ENCODE measurements at regions not wholly inside any gene's neighbourhood (a gene's known extent, or its start where the extent isn't known, plus 50 kb on each side); places are given as distances from the start of the nearest gene placed in this dataset.

DNA sequence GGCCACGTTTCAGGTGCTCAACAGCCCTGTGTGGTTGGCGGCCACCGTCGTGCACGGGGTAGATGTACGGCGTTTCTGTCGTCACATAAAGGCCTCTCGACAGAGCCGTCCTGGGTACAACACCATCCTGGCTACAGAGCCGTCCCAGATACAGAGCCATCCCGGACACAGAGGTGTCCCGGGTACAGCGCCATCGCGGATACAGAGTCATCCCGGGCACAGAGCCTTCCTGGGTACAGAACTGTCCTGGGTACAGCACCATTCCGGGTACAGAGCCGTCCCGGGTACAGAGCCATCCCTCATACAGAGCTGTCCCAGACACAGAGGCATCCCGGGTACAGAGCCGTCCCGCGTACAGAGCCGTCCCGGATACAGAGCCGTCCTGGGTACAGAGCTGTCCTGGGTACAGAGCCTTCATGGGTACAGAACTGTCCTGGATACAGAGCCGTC, 222.7 kb upstream of the SOX1 start:
- DNase-seq: no peak

DNA sequence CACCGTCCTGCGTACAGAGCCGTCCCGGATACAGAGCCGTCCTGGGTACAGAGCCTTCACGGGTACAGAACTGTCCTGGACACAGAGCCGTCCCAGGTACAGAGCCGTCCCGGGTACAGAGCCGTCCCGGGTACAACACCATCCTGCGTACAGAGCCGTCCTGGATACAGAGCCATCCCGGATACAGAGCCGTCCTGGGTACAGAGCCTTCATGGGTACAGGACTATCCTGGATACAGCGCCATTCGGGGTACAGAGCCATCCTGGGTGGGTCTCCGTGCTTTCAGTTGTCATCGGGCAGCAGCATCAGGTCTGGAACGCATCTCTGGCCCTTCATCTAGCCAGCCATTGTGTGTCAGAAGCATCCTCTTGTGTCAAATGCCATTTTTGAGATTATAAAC, 222.3 kb upstream of the SOX1 start:
- DNase-seq: no peak

DNA sequence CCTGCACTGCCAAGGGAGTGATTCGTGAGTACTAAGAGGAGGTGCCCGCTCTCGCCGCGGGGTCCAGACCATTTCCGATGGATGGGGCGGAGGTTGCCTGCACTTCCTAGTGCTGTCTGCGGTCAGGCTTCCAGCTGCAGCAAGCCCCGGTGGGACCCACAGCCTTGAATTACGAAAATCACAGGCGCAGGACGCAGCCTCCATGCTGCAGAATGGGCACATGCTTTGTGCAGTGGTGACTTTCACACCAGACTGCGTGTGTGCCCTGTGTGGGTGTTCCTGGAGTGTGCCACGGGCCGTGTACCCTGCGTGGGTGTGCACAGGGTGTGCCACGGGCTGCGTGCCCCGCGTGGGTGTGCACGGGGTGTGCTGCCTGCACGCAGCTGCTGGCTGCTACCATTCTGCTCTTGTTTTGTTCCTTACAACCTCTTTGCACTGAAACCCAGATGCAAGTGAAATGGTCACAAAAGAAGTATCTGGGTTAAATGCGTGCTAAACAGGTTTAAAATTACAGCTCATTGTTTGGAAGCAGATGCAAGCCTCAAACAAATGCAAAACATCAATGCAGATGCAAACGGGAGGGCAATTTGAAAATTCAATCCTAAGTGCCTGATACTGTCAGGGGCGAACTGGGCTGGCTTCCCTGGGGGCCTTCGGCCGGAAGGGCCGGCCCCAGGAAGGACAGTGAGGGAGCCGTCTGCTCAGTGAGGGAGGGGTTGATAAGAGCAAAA, 221.2 kb upstream of the SOX1 start:
- DNase-seq: no peak

DNA sequence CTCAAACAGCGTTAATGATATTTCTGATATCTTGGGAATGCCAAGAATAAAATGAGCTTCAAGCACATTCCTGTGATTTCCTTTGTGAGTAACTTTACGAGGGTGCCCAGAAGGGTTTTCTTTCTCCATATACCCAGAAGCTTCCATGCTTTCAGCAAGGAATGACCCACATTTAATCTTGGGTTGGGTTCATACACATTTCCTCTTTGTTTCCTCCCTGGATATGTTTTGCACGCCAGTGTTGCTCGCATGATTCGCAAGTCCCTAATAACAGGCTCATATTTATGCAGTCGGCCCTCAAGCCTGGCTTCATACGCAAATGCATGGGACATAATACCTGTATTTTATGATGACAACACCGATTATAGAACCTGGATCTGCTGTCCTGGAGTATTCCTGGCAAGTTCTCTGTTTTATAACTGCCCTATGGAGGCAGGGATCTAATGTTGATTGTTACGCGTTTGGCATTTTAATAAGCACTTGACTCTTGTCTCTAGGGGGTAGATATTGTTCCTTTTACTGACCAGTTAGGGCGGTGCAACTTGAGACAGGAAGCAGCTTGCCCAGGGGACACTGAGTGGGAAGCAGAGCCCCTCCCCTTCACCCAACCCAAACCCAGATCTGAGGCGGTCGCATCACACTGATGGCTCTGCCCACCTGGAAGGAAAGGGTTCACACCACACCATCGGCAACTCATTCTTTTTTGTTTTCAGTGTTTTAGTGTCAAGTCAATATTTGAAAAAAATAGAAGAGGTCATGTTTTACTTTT, 220.4 kb upstream of the SOX1 start:
- no peak for DNase-seq

DNA sequence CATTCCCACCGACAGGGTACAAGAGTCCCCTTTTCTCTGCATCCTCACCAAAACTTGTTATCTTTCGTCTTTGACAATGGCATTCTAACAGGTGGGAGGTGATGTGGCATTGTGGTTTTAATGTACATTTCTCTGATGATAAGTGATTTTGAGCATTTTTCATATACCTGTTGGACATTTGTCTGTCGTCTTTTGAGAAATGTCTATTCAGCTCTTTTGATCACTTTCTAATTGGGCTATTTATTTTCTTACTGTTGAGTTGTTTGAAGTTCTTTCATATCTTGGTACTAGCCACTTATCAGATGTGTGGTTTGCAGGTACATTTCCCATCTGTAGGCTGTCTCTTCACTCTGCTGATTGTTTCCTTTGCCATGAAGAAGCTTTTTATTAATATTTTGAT, 219.0 kb upstream of the SOX1 start:
- DNase-seq: no peak

DNA sequence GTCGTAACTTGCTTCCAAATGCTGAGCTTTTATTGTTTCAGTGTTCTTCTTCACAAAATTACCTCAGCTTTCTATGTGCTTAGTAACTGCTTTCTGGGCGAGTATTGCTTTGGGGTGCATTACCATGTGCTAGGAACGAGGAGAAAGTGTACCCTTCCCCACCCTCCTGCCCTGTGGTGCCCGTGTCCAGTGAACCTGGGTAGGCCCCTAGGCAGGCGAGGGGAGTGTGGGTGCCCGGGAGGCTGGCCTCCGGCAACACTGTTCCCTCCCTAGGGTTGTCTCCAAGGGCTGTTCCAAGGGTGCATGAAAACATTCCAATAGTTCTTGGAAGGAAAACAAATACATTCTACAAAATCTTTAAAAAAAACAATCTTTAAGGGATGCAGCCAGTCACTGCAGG, 216.5 kb upstream of the SOX1 start:
- DNase-seq: no peak

DNA sequence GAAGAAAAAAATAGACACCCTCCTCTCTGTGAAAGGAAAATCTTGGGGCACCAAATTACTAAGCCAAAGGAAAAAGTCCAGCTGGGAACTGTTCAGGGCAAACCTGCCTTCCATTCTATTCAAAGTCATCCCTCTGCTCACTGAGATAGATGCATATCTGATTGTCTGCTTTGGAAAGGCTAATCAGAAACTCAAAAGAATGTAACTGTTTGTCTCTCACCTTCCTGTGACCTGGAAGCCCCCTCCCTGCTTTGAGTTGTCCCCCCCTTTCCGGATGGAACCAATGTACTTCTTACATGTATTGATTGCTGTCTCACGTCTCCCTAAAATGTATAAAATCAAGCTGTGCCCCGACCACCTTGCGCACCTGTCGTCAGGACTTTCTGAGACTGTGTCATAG, 216.0 kb upstream of the SOX1 start:
- no peak for DNase-seq

DNA sequence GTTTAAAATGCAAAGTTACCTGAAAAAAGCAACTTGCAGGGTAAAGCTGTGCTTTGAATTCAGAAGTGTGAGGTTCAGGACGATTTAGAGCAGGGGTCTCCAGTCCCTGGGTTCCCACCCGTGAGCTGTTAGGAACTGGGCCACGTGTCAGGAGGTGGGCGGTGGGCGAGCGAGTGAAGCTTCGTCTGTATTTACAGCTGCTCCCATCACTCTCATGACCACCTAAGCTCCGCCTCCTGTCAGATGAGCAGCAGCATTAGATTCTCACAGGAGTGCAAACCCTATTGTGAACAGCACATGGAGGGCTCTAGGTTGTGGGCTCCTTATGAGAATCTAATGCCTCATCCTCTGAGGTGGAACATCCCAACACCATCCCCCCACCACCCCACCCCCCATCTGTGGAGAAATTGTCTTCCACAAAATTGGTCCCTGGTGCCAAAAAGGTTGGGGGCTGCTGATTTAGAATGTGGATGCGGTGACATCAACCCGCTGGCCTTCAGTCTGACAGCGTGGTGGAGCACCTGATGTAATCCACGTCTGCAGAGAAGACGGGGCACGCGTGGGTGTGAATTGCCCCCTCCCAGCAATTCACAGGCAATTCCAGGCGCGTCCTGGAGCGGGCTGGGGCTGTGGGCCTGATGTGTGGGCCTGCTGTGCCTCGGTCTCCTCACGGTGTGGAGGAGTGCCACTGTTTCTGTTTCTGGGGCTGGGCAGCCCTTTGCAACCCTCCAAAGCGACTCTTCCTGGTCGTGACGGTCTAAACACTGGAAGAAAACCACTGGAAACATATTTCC, 214.0 kb upstream of the SOX1 start:
- no peak for DNase-seq

DNA sequence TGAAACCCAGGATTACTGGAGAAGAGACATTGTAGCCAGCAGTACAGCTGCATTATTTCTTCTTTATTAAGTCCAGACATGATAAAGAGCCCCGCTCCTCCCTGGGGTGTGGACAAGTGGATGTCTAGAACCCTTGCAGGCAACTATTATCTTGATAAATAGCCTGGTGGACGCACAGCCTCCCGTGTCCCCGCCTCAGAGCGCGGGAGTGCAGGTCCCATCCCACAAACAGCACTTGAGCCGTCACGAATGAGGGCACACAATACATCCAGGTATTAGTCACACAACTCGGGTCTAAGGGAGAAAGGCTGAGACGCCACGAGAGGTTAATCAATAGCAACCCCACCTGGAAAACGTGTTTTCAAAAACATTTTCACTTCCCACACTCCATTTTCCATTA, 213.2 kb upstream of the SOX1 start:
- no peak for DNase-seq

DNA sequence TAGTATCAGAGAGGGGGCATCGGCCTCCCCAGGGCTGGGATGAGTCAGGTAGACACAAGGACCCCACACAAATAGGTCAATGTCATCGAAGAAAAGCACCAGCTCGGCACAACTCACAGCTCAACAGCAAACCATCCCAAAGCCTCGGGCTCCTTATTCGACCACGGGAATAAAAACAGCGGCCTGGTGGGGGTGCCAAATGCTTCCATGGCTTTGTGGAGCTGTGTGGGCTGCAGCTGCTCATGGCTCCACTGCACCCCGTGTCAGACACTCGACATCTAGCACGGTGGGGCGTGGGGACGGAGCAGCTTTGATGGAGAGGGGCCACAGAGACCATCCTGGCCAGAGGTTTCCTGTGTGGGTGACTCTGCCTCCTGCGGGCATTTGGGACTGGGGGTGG, 212.5 kb upstream of the SOX1 start:
- DNase-seq: no peak

DNA sequence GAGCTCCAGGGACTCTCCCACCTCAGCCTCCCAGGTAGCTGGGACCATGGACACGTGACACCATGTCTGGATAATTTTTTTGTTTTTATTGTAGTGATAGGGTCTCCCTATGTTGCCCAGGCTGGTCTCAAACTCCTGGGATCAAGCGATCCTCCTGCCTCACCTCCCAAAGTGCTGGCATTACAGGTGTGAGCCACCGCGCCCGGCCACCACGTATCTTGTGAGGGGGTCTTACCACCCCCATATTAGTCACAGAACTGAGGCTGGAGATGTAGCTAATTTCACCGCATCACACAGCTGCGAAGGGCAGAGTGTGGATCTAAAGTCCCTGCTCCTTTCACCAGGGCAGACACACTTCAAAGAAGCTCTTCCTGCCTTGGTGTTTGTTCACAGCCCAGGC, 211.8 kb upstream of the SOX1 start:
- no peak for DNase-seq

DNA sequence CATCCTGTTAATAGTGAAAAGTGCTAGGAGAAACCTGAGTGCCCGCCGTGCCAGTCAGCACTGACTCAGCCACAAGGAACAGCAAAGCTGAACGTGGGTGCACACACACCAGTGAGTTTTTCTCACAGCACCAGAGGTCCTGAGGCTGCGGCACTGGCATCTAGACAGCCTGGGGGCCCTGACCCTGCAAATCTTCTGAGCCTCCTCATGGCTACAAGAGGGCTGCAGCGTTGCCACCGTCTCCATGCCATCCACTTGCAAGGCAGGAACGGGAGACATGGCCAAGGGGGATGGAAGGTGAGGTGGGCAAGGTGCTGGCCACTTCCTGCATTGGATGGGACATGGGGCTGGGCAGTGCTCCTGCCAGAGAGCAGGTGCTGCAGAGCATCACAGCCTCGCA, 211.2 kb upstream of the SOX1 start:
- no peak for DNase-seq

DNA sequence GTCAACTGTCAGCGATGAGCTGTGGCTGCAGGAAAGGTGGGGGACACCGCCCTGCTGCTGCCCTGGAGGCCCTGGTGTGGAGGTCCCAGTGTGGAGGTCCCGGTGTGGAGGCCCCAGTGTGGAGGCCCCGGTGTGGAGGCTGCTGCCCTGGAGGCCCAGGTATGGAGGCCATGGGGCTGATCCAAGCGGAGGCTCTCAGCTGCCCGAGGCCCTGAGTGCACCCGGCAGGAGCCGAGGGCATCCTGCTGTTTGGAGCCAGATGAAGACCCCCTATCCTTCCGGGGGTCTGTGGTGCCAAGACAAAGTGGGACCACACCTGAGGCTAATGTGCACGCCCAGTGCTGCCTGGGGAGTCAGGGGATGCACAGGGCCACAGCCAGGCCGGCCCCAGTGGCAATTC, 210.4 kb upstream of the SOX1 start:
- DNase-seq: no peak

DNA sequence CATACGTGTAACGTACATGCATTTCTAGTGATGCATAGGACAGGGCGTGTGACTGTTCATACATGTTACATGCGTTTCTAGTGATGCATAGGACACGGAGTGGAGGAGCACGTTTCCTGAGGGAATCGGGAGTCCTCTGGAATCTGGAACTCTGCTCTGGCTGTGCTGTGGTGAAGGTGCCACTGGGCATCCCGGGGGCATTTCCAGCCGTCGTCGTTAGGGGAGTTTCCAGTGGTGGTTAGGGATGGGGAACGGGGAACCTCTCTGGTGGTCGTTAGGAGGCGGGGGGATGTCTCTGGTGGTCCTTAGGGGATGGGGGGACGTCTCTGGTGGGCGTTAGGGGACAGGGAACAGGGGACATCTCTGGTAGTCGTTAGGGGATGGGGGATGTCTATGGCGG, 209.6 kb upstream of the SOX1 start:
- no peak for DNase-seq

DNA sequence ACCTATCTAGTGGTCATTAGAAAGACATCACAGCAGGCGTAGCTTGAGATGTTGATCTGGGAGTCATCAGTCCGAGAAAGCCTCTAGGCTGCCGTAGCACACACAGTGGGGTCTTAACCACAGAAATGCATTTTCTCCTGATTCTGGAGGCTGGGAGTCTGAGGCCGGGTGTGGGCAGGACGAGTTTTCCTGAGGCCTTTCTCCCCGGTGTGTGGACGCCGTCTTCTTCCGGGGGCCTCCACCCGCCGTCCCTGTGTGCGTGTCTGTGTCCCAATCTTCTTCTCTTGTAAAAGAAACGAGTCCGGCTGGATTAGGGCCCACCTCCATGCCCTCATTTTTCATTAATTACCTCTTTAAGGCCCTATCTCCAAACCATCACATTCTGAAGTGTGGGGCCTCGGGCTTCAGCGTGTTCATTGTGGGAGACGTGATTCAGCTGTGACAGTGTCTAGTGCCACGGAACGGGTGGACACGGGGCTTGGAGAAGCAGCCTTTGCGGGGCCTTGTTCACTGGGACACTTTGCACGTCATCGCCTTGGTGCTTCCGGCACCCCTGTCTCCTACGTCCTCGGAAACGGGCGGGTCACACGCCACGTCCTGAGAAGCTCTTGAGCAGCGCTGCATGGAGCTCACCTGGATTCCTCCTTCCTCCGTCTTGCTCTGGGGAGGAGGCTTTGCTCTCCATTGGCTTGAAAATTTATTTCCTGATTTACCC, 208.9 kb upstream of the SOX1 start:
- DNase-seq: no peak

DNA sequence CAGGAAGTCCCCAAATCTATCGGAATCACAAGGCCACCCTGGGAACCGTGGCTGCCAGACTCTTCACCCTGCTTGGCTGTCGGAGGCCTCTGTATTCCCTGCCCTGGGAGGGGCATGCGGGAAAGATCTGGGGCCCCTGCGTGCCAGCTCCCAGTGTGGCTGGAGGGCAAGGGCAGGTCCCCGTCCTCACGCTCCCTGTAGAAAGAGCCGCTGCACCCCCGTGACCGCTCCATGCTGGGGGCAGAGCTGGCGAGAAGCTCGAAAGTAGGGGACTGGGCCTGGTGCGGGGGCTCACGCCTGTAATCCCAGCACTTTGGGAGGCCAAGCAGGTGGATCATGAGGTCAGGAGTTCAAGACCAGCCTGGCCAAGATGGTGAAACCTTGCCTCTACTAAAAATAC, 208.4 kb upstream of the SOX1 start:
- DNase-seq: no peak

DNA sequence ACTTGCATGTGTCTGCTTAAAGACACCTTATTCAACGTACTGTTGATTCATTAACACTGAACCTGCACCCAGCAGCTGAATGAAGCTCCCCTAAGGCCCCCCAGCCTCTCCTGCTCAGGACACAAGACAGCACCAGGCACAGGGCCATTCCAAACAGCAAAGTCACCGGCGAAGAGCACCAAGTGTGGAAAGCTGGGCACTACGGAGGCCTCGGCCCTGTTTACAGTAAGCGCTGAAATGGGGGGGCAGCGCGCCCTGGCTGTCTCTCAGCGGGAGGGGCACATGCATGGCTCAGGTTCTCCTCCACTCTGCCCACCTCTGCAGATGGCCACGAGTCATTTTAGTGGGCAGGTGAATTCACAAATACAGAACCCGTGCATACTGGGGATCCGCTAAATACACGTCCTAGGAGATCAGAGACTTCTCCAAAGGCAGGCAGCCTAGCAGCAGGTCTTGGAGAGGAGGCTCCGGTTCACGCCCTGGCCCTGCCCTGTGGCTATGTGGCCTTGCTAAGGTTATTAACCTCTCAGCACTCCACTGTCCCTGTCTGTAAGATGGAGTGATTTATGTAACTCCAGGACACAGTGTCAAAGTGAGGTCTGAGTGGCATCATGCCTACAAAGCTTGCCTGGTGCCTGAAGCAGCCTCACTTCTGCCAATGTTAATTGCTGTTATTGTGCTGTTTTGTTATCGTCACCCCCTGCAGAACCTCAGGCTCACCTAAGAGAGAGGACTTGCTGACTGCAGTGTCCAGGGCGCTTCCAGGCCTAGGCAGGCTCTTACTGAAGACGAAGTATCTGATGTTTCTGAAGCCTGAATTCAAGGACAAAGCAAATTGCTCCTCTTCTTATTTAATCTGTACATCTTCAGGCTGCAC, 207.4 kb upstream of the SOX1 start:
- no peak for DNase-seq

DNA sequence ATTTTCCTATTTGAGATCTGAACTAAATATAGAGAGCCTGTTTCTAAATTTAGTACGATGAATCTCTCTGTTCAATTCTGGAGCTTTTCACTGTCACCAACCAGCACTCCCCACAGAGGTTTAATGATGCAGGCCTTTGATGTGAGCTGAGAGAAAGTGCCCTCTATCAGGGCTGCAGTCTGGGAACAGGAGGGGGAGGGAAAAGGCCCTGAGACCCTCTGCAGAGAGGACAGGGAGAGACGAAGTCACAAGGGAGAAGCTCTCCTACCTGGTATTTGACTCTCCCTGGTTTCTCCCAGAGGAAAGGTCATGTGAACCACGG, 206.8 kb upstream of the SOX1 start:
- DNase-seq: no peak

DNA sequence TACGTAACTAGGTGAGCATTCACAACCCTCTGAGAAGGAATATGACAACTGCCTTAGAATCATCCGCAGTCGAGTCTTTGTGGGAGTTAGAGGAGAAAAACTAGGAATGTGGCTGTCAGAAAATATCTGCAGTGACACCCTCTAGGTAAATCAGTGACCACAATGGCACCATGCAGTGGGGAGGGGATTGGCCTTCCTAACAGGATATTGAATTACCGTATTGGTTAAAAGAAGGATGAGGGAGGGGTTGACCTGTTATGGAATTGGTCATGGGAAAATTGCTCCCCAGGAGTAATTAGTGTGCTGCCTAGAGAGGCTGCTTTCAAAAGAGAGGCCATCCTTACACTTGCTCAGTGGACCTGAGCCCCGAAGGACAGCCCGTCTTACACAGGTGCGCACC, 205.6 kb upstream of the SOX1 start:
- DNase-seq: no peak

DNA sequence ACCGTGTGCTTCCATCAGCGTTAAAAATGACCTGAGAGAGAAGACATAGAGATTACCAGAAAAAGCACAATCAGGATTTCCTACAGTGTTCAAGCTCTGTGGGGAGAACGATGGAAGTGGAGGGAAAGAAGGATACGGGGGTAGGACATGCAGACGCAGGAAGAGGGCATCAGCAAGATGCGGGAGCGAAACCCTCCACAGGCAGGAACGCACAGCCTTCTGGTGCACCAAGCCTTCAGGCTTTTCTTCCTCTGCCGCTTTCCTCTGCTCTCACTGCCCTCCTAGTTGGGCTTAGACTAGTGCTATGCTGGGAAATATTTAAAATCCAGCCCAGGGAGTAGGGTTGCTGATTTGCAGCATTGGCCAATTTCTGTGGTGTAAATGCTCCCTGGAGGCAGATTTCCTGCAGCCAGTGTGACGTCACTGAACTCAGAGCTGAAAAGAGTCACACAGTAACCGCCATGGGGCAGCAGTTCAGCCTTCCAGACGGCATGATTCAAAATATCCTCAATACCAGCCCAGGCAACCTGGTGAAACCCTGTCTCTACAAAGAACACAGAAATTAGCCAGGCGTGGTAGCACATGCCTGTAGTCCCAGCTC, 205.1 kb upstream of the SOX1 start:
- no peak for DNase-seq
